HEK293 (cell line): ENCODE measurements at regions not wholly inside any gene's neighbourhood (a gene's known extent, or its start where the extent isn't known, plus 50 kb on each side); places are given as distances from the start of the nearest gene placed in this dataset.

Experiments used
- ZBTB1 ChIP-seq: fragments of 450-650 bp; formaldehyde crosslinking; IDR thresholded peaks from 2 replicates; pipeline ENCODE4 v1.5.1; 2016; ENCODE audit warnings: missing biosample characterization, missing genetic modification characterization
- ZBTB7A ChIP-seq: fragments of 450-650 bp; formaldehyde crosslinking; IDR thresholded peaks from 2 replicates; pipeline ENCODE4 v1.5.1; 2016; ENCODE audit warnings: low read depth, missing biosample characterization, missing genetic modification characterization
- ZNF133 ChIP-seq: fragments of 450-650 bp; formaldehyde crosslinking; IDR thresholded peaks from 2 replicates; pipeline ENCODE4 v1.5.1; 2016; ENCODE audit warnings: missing biosample characterization, missing genetic modification characterization
- ZNF335 ChIP-seq: fragments of 450-650 bp; formaldehyde crosslinking; conservative IDR thresholded peaks from 2 replicates; pipeline ENCODE4 v1.5.1; 2016; ENCODE audit warnings: missing biosample characterization, missing genetic modification characterization
- ZNF391 ChIP-seq: fragments of 450-650 bp; formaldehyde crosslinking; IDR thresholded peaks from 2 replicates; pipeline ENCODE4 v1.5.1; 2016; ENCODE audit warnings: low read depth, missing biosample characterization, missing genetic modification characterization, borderline replicate concordance
- ZNF785 ChIP-seq: fragments of 450-650 bp; formaldehyde crosslinking; IDR thresholded peaks from 2 replicates; pipeline ENCODE4 v1.5.1; 2016; ENCODE audit warnings: missing biosample characterization, missing genetic modification characterization
- TF ChIP-seq, protein P1 (sequence below): fragments of 450-650 bp; formaldehyde crosslinking; IDR thresholded peaks from 2 replicates; pipeline ENCODE4 v1.5.1; 2016; ENCODE audit warnings: missing biosample characterization, missing genetic modification characterization
- TF ChIP-seq, protein P2 (sequence below): fragments of 450-650 bp; formaldehyde crosslinking; IDR thresholded peaks from 2 replicates; pipeline ENCODE4 v1.5.1; 2017; ENCODE audit warnings: missing biosample characterization, missing genetic modification characterization
- TF ChIP-seq, protein P3 (sequence below): fragments of 450-650 bp; formaldehyde crosslinking; IDR thresholded peaks from 2 replicates; pipeline ENCODE4 v1.5.1; 2016; ENCODE audit warnings: missing biosample characterization, missing genetic modification characterization
- TF ChIP-seq, protein P4 (sequence below): fragments of 450-650 bp; IDR thresholded peaks from 2 replicates; pipeline ENCODE4 v1.5.1; 2018; ENCODE audit warnings: missing biosample characterization, missing genetic modification characterization

DNA sequence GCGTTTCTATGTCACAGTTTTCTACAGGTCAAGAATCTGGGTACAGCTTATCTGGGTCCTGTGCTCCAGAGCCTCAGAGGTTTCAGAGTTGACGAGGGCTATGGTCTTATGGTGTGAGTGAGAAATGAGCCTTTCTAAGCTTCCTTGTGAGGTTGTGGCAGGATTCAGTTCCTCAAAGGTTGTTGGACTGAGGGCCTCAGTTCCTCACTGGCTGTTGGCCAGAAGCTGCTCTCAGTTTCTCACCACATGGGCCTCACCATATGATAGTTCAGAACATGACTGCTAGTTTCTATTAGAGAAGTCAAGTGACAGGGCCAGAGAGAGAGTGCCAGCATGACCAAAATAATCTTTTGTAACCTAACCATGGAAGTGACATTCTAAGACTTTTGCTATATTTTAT lies 96.1 kb downstream of the NUS1 start:
- TF ChIP-seq, protein P1, sequence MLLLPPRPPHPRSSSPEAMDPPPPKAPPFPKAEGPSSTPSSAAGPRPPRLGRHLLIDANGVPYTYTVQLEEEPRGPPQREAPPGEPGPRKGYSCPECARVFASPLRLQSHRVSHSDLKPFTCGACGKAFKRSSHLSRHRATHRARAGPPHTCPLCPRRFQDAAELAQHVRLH (tag by site-specific recombination) = no peak
- TF ChIP-seq, protein P2, sequence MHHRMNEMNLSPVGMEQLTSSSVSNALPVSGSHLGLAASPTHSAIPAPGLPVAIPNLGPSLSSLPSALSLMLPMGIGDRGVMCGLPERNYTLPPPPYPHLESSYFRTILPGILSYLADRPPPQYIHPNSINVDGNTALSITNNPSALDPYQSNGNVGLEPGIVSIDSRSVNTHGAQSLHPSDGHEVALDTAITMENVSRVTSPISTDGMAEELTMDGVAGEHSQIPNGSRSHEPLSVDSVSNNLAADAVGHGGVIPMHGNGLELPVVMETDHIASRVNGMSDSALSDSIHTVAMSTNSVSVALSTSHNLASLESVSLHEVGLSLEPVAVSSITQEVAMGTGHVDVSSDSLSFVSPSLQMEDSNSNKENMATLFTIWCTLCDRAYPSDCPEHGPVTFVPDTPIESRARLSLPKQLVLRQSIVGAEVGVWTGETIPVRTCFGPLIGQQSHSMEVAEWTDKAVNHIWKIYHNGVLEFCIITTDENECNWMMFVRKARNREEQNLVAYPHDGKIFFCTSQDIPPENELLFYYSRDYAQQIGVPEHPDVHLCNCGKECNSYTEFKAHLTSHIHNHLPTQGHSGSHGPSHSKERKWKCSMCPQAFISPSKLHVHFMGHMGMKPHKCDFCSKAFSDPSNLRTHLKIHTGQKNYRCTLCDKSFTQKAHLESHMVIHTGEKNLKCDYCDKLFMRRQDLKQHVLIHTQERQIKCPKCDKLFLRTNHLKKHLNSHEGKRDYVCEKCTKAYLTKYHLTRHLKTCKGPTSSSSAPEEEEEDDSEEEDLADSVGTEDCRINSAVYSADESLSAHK (tag by site-specific recombination) = no peak
- TF ChIP-seq ZNF335 (tag by site-specific recombination) (no peak), ZNF391 (tag by site-specific recombination) (no peak), ZBTB1 (tag by site-specific recombination) (no peak), ZBTB7A (tag by site-specific recombination) (no peak), ZNF133 (tag by site-specific recombination) (no peak), ZNF785 (tag by site-specific recombination) (no peak)
- TF ChIP-seq, protein P3, sequence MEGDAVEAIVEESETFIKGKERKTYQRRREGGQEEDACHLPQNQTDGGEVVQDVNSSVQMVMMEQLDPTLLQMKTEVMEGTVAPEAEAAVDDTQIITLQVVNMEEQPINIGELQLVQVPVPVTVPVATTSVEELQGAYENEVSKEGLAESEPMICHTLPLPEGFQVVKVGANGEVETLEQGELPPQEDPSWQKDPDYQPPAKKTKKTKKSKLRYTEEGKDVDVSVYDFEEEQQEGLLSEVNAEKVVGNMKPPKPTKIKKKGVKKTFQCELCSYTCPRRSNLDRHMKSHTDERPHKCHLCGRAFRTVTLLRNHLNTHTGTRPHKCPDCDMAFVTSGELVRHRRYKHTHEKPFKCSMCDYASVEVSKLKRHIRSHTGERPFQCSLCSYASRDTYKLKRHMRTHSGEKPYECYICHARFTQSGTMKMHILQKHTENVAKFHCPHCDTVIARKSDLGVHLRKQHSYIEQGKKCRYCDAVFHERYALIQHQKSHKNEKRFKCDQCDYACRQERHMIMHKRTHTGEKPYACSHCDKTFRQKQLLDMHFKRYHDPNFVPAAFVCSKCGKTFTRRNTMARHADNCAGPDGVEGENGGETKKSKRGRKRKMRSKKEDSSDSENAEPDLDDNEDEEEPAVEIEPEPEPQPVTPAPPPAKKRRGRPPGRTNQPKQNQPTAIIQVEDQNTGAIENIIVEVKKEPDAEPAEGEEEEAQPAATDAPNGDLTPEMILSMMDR (tag by site-specific recombination) = no peak
- TF ChIP-seq, protein P4, sequence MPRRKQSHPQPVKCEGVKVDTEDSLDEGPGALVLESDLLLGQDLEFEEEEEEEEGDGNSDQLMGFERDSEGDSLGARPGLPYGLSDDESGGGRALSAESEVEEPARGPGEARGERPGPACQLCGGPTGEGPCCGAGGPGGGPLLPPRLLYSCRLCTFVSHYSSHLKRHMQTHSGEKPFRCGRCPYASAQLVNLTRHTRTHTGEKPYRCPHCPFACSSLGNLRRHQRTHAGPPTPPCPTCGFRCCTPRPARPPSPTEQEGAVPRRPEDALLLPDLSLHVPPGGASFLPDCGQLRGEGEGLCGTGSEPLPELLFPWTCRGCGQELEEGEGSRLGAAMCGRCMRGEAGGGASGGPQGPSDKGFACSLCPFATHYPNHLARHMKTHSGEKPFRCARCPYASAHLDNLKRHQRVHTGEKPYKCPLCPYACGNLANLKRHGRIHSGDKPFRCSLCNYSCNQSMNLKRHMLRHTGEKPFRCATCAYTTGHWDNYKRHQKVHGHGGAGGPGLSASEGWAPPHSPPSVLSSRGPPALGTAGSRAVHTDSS (tag by site-specific recombination) = no peak
